Testis (tissue), 2 donors: ENCODE measurements at regions not wholly inside any gene's neighbourhood (a gene's known extent, or its start where the extent isn't known, plus 50 kb on each side); places are given as distances from the start of the nearest gene placed in this dataset.

Experiments
- DNase-seq: peaks from one replicate; pipeline ENCODE4 v3.0.0-alpha.2; 2019
- H3K27ac ChIP-seq, 2 donors: fragments of 200-600 bp; sonication (generic); one replicate each; pipeline ENCODE4 v1.5.1; 2019
- H3K27me3 ChIP-seq: fragments of 200-600 bp; sonication (generic); one replicate; pipeline ENCODE4 v1.5.1; 2019
- H3K36me3 ChIP-seq: fragments of 200-600 bp; sonication (generic); one replicate; pipeline ENCODE4 v1.5.1; 2017; ENCODE audit warnings: low read depth; ENCODE audit errors: missing control alignments
- H3K4me1 ChIP-seq: fragments of 200-600 bp; sonication (generic); one replicate; pipeline ENCODE4 v1.5.1; 2019
- H3K4me3 ChIP-seq, 2 donors: fragments of 200-600 bp; sonication (generic); one replicate each; pipeline ENCODE4 v1.5.1; 2017 to 2019
- H3K9me3 ChIP-seq: fragments of 200-600 bp; sonication (generic); one replicate; pipeline ENCODE4 v1.5.1; 2017
- POLR2A ChIP-seq: fragments of 450-650 bp; IDR thresholded peaks from one replicate; pipeline ENCODE4 v1.6.1; 2017; ENCODE audit warnings: antibody characterized with exemption, mild to moderate bottlenecking, moderate library complexity
- WGBS, 2 donors: methylation state at CpG; one replicate each; pipeline ENCODE4 v1.1.5; 2018; 5-methylcytosine and 5-hydroxymethylcytosine counted together
- intact Hi-C: fragments of 100-400 bp; cut with DNase I; formaldehyde crosslinking; loops from one replicate; pipeline ENCODE4 v1.15.1; 2023; ENCODE audit warnings: low total_unique reads
- TF ChIP-seq, protein P1 (sequence below), 3 experiments: fragments of 450-650 bp in 2 of 3; fragments of 200-600 bp in 1 of 3; sonication (generic) in 1 of 3; IDR thresholded peaks; one replicate each; pipeline ENCODE4 v1.5.1; 2016 to 2019; ENCODE audit warnings: antibody characterized with exemption in 3 of 3, mild to moderate bottlenecking in 2 of 3, moderate library complexity in 1 of 3

DNA sequence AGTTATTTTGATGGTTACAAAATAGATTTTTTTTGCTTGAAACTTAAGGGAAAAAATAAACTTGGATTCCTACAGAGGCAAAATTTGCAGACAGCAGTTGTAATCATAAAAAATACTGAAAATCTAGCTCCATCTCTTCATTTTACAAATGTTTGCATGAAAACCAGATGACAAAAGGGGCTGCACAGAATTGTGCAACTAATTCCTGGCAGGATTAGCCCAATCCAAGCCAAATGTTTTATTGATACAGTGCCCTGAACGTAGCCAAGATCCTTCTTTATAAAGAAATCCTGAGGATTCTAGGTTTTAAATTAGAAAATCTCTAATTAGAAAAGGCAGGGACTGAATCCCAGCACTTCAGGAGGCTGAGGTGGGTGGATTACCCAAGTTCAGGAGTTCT is 356.4 kb upstream of the SEL1L start:
- H3K27me3 ChIP-seq: no peaks in the 10 kb centered on the region
- no peak overlapping the region for H3K27ac ChIP-seq
- no peak overlapping the region for H3K4me3 ChIP-seq
- H3K9me3 ChIP-seq: no peaks in the 10 kb centered on the region
- TF ChIP-seq, protein P1, sequence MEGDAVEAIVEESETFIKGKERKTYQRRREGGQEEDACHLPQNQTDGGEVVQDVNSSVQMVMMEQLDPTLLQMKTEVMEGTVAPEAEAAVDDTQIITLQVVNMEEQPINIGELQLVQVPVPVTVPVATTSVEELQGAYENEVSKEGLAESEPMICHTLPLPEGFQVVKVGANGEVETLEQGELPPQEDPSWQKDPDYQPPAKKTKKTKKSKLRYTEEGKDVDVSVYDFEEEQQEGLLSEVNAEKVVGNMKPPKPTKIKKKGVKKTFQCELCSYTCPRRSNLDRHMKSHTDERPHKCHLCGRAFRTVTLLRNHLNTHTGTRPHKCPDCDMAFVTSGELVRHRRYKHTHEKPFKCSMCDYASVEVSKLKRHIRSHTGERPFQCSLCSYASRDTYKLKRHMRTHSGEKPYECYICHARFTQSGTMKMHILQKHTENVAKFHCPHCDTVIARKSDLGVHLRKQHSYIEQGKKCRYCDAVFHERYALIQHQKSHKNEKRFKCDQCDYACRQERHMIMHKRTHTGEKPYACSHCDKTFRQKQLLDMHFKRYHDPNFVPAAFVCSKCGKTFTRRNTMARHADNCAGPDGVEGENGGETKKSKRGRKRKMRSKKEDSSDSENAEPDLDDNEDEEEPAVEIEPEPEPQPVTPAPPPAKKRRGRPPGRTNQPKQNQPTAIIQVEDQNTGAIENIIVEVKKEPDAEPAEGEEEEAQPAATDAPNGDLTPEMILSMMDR (IDR thresholded peaks at IDR 0.05): no peak
- no peak for TF ChIP-seq POLR2A
- no peak for DNase-seq
- H3K36me3 ChIP-seq: no peaks in the 10 kb centered on the region
- WGBS, 2 donors: 55 to 73% methylated on average over 1 of the region's 1 CpG
- no peaks in the 10 kb centered on the region for H3K4me1 ChIP-seq
- intact Hi-C loops: no loop called here

DNA sequence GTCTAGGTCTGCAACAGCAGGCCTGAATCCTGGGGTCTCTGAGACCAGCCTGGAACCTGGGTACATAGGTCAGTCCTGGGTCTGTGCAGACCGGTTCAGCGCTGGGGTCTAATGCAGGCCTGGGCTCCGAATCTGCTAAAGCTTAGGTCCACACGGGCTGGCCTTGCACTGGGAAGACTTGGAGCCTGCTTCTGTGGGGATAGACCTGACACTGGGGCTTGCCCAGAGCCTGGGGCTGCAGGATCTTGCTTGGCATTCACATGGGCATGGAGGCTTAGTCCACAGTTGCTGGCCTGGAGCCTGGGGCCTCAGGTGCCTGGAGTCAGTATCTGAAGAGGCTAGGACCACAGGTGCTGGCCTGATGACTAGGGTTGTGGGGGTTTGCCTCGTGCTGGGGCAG is 369.8 kb upstream of the SEL1L start:
- intact Hi-C loops: no loop called here
- no peak overlapping the region for H3K4me3 ChIP-seq
- H3K27ac ChIP-seq: no peak overlapping the region
- no peak for DNase-seq
- TF ChIP-seq, protein P1 (IDR thresholded peaks at IDR 0.05): no peak
- TF ChIP-seq POLR2A: no peak
- no peaks in the 10 kb centered on the region for H3K9me3 ChIP-seq
- no peaks in the 10 kb centered on the region for H3K36me3 ChIP-seq
- H3K4me1 ChIP-seq: no peaks in the 10 kb centered on the region
- 86 to 94% methylated on average over 5 of the region's 5 CpGs for WGBS, 2 donors
- no peaks in the 10 kb centered on the region for H3K27me3 ChIP-seq

DNA sequence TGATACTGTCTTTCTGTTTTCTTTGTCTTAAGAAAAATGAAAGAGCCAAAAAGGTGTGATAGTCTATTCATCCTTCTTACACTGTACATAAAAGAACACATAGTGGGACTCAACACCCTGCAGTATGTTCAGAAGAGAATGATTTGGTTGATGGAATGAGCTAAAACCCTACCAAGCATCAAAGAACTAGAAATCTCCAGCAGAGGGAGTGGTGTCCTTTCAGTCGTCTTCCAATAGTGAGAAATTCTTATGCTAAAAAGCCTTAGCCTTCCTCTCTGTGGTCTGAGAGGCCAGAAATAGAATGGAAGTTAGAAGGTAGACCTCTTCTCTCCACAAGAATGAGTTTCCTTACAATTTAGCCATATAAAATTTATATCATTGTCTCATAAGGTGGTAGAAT is 393.4 kb upstream of the SEL1L start:
- TF ChIP-seq, protein P1 (IDR thresholded peaks at IDR 0.05): peak in 1 of 3 experiments; percentile 17
- no peak for TF ChIP-seq POLR2A
- Histone ChIP-seq H3K36me3 (no peaks in the 10 kb centered on the region), H3K9me3 (no peaks in the 10 kb centered on the region), H3K4me3 (no peak overlapping the region), H3K27ac (no peak overlapping the region), H3K4me1 (no peaks in the 10 kb centered on the region), H3K27me3 (no peaks in the 10 kb centered on the region)
- intact Hi-C loops: no loop called here
- DNase-seq: no peak
- 29 to 33% methylated on average over 1 of the region's 1 CpG for WGBS, 2 donors

DNA sequence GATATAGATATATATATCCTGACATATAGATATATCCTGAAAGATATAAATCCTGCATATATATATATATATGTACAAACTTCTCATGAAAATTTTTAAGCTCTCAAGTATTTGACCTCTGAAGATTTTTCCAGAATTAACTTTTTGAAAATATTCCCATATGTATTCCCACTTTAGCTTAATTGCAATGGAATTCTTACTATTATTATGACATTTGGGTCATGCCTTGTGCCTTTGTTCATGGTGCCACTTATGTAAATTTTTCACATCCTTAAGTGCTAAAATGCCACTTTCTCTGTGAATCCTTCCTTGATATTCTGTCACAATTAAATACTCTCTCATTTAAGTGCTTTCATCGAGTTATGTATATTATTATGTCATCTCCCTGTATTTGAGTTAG is 398.2 kb upstream of the SEL1L start:
- Histone ChIP-seq H3K4me1 (no peaks in the 10 kb centered on the region), H3K9me3 (no peaks in the 10 kb centered on the region), H3K27ac (no peak overlapping the region), H3K4me3 (no peak overlapping the region), H3K36me3 (no peaks in the 10 kb centered on the region), H3K27me3 (no peaks in the 10 kb centered on the region)
- TF ChIP-seq, protein P1 (IDR thresholded peaks at IDR 0.05): no peak
- TF ChIP-seq POLR2A: no peak
- intact Hi-C loops: no loop called here
- no peak for DNase-seq
- WGBS, 2 donors: 86 to 94% methylated on average over 1 of the region's 1 CpG

DNA sequence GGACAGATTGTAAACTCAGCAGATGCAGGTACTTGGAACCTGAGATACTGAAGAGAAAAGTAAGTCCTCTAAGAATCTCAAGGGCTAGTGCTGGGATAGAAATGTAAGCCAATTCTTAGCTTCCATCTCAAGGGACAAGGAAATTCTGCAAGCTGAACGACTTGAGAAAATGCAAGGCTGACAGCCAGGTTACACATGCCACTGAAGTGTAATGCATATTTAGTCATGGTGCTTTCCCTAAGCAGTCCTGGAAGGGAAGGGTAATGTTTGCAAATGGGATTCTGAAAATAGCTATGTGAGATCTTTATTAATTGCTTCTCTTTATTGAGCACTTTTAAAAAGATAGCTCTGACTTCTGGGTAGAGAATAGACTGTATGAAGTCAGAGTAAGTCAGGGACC is 402.7 kb upstream of the SEL1L start:
- H3K36me3 ChIP-seq: no peaks in the 10 kb centered on the region
- H3K27ac ChIP-seq: no peak overlapping the region
- H3K4me1 ChIP-seq: no peaks in the 10 kb centered on the region
- DNase-seq: no peak
- intact Hi-C loops: no loop called here
- 36 to 39% methylated on average over 1 of the region's 1 CpG for WGBS, 2 donors
- no peaks in the 10 kb centered on the region for H3K9me3 ChIP-seq
- TF ChIP-seq, protein P1 (IDR thresholded peaks at IDR 0.05): no peak
- no peak for TF ChIP-seq POLR2A
- no peak overlapping the region for H3K4me3 ChIP-seq
- H3K27me3 ChIP-seq: no peaks in the 10 kb centered on the region
